GM04504 (cell line): ENCODE measurements at regions not wholly inside any gene's neighbourhood (a gene's known extent, or its start where the extent isn't known, plus 50 kb on each side); places are given as distances from the start of the nearest gene placed in this dataset.

Source experiments
- DNase-seq: peaks from one replicate; pipeline ENCODE4 v3.0.0-alpha.2; 2012; ENCODE audit warnings: low read depth

DNA sequence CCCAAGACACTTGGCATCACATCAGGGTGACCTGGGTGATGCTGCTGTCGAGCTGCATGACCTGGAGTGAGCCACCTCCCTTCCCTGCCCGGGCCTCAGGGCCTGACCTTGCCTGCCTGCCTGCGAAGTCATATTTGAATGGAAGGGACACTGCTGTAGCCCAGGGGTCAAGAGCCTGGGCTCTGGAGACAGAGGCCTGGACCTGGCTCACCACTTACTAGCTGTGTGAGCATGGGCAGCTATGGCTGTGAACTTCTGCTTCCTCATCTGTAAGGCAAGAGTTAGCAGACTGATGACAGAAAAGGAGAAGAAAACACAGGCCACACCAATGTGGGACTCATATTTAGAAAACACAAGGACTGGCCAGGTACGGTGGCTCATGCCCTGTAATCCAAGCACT is 118.7 kb downstream of the ZFP36L2 start:
- DNase-seq, result no peak

DNA sequence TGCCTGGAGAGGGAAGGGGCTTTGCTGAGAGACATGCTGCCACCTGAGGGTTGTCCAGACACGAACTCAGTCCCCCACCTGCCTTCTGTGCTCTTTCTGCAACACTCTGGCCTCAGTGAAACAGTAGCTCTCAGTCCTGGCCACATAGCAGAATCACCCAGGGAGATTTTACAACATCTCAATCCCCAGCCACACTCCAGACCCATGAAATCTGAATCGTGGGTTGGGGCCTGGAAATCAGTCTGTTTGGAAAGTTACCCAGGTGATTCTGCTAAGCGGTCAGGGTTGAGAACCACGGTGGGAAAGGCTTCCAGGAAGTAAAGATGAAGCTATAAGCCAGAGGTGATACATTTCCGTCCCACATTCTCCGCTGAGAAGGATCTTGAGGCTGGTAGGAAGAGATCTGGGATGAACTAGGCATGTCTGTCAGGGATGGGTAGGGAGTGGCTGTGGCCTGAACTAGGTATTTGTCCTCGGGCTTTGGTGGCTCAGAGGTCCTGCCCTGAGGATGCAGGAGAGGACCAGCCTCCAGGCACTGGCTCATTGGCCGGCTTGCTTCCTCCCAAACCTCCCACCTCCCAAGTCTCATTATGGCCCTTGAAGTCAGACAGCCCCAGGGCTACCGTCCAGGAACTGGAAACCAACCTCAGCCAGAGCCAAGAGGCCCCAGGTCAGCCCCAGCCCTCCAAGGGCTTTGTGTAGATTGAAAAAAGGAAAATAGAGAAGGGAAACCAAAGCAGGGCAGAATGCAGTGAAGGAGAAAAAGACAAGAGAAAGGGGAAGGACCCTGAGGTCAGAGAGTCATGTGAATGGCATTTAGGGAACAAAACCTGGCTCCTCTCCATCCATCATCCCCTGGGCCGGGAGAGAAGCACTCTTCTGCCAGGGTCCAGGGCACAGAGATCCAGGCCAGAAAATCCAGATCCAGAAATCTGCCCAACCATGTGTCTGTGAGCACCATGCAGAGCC is 119.6 kb downstream of the ZFP36L2 start:
- no peak for DNase-seq

DNA sequence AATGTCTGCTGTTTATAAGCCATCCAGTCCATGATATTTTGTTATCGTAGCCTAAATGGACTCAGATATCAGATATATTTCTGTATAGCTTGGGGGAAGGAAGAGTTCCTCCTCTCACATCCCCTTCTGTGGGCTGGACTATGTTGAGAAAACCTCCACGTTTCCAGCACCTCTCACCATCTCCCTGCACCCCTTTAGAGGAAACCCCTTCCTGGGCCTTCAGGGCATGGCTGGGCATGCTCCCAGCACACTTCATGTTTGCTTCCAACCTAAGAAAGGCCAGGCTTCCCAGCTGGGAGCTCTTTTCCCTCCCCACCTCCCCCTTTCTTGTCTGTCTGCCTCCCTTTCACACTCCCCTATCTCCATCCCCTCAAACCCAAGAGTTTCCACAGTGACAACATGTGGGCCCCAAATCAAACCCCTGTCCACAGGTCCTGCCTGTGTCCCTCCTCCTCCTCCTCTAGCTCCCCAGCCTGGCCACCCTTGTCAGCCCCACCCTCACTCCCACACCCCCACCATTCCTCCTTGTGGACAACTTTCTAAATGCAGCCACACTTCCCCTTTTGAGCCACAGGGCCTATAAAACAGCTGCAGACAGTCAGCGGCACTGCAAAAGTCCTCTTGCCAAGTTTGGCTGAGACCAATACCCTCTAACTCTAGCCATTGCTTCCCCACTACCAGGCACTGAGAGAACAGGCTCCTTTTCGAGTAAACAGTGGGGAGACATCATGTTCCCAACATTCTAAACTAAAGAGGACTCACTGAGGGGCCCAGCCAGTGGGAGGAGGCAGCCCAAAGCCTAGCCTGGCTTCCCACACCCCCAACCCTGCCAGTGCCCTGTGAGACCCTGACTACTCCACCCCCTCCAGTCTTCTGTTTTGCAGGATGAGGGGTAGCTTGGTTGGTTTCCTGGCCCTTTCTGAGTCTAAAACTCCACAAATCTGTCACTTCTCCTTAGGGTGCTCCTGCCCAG is 120.5 kb downstream of the ZFP36L2 start:
- no peak for DNase-seq

DNA sequence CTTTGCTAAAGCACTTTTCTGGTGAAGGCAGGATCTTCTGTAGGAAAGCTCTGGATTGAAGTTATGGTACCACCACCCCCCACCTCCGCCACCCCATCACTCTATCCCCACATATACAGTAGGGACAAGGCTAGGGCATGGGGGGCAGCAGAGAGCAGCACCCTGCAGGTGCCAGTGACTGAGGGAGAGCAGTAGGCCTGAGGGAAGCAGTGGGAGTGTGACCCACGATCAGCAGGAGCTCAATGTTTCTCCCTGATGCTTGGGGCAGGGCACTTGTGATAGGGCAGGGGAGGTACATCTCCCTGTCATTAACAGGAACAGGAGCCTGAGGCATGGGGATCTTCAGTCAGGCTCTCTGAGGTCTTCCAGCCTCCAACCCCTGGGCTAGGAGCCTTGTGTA is 121.6 kb downstream of the ZFP36L2 start:
- DNase-seq, result no peak

DNA sequence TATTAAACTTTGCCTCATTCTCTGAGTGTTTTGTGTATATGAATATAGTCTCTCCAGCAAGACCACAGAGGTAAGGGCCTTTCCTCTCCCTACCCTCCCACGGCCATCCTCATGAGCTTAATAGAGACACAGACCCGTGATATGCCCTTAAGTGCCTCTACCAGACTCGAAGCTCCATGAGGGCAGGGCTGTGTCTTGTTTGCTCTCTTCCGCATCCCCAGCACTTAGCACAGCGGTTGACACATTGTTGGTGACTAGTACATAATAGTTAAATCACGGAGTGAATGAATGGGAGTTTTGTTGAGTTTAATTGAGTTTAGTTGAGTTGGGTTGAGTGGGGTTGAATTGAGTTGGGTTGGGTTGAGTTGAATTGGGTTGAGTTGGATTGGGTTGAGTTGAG is 122.3 kb downstream of the ZFP36L2 start:
- DNase-seq, result no peak

DNA sequence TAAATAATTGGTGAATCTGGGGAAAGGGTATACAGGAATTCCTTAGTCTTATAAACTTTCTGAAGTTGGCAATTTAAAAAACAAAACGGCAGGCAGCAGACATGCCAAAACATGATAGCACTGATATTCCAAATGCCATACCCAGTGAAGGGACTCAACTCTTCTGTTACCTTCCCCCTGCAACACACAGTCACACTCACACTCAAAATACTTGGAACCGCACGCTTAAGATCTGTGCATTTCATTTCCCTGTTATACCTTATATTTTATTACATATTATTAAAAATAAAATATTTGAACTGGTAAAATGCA is 123.4 kb downstream of the ZFP36L2 start:
- no peak for DNase-seq

DNA sequence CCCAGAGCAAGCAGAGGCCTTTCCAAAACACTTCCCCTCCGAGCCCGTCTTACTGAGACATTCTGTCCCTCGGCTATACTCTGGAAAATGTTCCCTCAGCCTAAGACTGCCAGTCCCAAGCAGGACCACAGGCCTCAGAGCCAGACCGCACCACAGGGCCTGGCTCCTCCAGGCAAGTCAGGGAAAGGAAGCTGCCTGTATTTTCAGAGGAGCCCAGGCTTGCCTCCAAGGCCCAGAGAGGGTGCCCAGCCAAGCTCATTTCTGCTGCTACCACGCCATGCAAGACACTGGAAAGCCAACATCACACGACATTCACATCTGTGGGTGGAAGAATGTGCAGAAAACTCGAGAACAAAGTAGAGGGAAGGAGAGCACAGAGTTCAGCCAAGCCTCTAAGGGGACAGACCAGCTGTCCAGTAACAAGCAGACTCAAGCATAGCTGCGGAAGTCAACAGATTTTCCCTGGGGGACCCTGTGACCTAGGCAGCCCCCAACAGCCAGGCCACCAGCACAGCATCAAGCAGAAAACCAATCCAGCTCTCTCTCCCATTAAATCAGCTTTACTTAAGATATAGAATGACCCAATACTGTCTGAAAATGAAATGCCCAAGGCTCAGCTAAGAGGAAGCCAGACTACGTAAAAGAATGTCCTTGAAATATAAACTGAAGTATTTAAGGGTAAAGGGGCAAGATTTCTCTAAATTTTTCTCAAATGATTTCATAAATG is 123.9 kb downstream of the ZFP36L2 start:
- DNase-seq, result no peak

DNA sequence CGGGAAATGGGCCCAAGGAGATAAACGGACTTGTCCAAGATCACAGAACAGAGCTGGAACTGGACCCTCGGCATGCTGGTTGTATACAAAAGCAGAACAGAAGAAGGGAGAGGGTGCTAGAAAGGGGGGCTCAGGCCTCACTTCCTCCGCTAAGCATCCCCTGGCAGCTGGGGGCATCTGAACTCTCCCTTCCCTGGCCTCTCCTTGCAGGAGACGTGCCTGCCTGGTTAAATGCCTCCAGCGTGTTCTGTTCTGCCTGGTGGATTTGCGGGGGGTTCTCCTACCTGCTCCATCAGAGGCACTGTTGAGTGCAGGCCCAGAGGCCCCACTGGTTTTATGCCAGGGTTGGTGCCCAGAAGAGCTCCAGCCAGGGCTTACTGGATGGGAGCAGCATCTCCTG is 124.7 kb downstream of the ZFP36L2 start:
- DNase-seq, result no peak

DNA sequence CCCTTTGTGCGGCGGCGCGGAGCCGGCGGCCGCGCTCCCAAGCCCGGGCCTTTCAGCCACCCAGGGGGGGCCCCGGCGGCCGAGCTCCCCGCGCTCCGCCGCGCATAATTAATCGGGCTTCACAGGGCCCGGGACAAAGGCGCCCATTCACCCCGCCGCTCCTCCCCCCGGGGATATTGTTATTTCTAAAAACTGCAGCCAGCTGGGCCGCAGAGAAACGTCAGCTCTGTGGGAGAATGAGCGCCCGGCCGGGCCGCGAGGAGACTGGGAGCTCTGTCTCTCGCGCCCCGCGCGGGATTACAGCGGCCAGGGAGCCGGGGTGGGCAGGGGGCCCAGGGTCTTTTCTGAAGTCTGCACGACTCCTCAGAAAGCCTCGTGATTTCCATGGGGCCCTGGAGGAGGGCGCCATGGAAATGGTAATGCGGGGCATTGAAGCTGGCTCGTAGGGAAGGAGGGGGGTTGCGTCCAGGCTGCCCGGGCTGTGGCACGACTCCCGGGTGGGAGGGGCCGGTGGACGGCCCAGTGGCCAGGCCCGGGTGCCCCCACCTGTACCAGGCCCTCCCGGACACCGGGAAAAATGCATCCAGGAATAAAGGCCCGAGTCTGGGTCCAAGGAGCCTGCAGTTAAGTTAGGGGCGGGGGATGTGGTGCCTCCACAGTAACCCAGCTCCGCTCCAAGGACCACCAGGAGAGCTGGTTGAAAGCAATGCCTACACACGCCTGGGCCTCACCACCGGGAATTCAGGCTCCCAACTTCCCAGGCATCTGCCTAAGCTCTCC is 125.3 kb downstream of the ZFP36L2 start:
- no peak for DNase-seq

DNA sequence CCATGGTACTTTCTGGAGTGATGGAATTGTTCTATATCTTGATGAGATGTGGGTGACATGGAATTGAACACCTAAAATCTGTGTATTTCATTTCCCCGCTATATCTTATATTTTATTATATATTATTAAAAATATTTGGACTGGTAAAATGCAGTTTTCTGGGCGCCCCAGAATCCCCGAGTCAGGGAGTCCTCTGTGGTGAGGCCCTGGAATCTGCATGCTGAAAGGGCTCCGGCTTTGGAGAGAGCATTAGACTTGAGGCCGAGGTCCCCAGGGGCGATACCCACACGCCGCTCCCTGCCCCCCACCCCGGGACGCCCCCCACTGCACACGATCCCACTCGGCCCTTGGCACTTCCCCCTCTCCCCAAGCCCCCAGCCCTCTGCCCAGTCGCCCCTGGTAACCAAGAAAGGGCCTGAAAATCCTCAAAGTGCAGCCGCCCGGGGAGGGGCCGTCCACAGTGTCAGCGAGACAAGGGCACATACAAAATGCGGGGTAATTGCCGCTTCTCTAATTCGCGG is 126.0 kb downstream of the ZFP36L2 start:
- DNase-seq, result no peak

DNA sequence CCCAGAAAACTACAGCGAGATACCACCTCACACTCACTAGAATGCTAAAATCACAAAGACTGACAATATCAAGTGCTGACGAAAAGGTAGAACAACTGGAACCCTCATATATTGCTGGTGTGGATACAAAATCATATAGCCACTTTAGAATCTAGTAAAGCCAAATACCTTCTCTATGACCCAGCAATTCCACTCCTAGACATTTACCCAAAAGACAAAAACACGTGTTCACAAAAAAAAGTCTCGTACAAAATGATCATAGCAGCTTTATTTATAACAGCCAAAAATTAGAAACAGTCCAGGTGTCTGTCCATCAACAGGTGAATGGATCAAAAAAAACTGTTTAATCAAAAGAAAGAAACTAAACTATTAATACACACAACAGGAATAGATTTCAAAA is 126.6 kb downstream of the ZFP36L2 start:
- no peak for DNase-seq

DNA sequence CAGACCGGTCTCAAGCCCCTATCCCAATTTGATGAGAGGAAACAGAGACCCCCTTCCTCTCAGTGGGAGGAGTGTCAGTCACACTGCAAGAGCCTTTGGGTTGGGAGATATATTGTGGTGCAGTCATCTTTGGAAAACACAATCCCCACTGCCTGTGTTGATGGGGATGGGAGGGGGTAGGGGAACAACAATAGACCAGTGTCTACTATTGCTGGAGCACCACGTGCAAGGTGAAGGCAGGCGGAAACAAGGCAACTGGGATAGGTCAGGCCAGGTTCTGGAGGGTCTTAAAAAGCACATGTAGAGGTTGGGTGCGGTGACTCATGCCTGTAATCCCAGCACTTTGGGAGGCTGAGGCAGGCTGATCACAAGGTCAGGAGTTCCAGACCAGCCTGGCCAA is 127.9 kb downstream of the ZFP36L2 start:
- no peak for DNase-seq

DNA sequence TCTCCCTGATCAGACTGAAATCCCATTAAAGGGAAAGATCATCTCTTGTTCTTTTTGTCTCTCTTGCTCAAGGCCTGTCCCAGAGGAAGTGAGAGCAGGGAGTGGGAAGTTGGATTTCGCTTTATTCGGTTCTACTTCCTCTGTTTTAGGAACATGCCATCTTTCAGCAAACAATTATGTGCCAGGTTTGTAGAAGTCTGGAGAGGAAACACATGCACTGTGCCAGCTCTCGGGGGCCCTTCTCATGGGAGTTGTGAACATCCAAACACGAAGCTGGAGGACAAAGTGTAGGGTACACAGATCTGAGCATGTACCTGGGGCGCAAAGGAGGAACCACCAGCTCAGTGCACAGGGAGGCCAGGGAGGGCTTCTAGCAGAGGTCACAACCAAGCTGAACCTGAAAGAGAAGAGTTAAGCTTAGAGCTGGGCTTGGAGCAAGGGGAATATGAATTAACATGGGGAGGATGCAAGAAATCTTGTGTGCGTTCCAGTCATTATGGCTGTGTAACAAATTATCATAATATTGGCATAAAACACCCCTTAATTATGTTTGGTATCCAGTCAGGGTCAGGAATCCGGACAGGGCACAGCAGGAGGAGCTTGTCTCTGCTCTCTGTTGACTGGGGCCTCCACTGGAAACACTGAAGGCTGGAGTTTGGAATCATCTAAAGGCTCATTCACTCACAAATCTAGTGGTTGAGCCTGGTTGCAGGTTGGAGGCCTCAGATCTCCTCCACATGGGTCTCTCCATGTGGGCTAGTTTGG is 128.6 kb downstream of the ZFP36L2 start:
- DNase-seq, result no peak

DNA sequence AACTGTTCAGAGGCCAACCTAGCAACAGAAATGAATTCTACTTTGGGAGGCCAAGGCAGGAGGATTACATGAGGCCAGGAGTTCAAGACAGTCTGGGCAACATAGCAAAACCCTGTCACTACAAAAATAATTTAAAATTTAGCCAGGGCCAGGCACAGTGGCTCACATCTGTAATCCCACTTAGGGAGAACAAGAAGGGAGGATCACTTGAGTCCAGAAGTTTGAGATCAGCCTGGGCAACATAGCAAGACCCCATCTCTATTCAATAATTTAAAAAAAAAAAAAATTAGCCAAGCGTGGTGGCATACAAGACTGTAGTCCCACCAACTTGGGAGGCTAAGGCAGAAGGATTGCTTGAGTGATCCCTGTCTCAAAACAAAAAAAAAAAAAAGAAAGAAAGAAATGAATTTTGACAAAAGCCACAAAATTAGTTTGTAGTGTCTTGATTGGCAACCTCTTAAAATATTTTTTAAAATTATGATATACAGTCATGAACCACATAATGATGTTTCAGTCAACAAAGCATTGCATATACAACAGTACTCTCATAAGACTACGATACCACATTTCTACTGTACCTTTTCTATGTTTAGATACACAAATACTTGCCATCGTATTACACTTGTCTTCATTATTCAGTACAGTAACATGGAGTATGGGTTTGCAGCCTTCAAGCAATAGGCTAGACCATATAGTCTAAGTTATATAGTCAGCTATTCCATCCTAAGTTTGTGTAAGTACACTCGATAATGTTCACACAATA is 130.7 kb downstream of the ZFP36L2 start:
- DNase-seq, result no peak

DNA sequence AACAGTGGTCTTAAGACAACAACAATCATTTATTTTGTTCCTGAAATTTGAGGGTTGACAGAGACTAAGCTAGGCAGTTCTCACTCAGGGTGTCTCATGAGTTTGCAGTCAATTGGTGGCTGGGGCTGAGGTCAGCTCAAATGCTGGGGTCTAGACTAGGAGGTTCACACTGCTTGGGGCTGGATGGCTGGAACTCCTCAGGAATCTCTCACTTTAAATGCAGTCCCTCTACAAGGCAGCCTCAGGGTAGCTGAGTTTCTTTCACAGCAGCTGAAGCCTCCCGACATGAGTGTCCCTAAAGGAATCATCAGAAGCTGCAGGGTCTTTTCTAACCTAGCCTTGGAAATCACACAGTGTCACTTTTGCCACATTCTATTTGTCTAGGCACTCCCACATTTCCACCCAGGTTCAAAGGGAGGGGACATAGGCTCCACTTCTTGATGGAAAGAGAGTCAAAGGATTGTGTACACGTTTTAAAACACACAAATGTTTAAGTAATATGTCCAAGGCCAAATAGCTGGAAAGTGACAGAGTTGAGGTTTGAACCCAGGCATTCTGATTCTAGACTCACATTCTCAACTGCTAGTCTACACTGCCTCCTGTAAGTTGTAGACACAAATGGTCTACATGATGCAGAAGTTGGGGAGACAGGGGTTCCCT is 133.8 kb downstream of the ZFP36L2 start:
- no peak for DNase-seq

DNA sequence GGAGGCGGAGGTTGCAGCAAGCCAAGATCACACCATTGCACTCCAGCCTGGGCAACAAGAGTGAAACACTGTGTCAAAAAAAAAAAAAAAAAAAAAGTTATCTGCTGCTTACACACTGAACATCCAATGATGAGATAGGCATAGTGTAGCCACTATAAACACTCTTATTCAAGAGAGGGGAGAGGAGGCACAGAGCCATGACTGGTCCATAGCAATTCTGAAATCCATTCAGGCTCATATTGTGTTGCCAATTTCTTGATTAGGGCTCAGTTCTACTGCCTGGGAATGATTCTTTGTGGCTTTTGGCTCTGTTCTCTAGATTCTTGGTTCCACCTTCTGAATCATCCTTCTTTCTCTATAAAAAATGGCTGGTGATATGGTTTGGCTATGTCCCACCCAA is 136.1 kb downstream of the ZFP36L2 start:
- DNase-seq, result no peak

DNA sequence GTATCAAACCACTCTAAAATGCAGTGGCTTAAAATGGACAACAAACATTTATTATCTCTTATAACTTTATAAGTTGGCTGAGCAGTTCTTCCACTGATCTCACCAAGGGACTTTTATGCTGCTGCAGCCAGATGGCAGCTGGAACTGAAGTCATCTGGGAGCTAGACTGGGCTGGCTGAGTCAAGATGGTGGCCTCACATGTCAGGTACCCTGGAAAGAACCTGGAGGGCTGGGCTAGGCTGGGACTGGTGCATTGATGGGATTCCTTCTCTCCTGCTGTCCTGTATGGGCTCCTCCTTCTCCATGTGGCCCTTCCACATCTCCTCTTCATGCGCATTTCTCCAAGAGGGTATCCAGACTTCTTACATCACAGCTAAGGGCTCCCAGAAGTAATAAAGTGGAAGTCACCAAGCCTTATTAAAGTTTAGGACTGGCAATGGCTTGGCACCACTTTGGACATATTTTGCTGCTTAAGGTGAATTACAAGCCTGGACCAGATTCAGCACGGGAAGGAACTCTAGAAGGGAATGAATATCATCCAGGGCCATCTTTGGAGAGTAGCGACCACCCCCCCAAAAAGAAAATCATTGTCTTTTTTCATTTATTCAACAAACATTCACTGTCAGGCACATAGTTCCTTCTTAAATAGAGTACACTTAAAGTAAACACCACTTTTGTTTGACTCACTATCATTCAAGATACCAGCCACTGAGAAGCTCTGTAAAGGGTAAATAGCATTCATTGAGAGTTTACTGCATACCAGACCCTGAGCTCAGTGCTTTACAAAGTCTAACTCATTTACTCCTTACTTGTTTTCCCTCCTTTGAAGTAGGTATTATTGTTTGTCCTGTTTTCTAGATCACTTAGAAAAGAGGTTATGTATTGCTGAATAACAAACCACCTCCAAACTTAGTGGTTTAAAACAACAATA is 138.0 kb downstream of the ZFP36L2 start:
- DNase-seq, result no peak

DNA sequence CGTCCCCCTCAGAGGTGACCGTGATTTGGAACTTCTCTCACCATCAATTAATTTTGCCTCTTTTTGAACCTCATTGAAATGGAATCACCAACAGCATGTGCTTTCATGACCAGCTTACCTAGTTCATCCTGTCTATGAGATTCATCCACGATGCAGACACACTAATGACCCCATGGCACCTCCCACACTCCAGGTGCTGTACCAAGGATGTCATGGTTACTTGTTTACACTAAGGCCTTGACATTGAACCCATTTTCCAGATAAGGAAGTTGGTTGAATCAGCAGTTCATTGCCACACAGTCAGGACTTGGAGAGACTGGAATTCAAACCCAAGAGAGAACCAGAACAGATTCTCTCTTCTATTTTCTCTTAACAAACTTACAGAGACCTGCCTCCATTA is 139.0 kb downstream of the ZFP36L2 start:
- no peak for DNase-seq
